HEK293 (cell line): ENCODE measurements at regions not wholly inside any gene's neighbourhood (a gene's known extent, or its start where the extent isn't known, plus 50 kb on each side); places are given as distances from the start of the nearest gene placed in this dataset.

Experiments used
- CTCF ChIA-PET: fragments of 350-600 bp; formaldehyde crosslinking; extraction: SDS; loops from one replicate; lab custom pipeline; 2021; ENCODE audit warnings: antibody characterized with exemption; lab: Yijun Ruan, JAX
- POLR2A ChIA-PET: fragments of 300-600 bp; formaldehyde crosslinking; extraction: SDS; loops from one replicate; lab custom pipeline; 2020; ENCODE audit warnings: antibody characterized with exemption, inconsistent platforms; lab: Yijun Ruan, JAX
- H3K27ac ChIP-seq: fragments of 200-500 bp; sonication (Bioruptor generic); 2 replicates; pipeline ENCODE4 v1.5.1; 2014; ENCODE audit warnings: low read depth, low read length, control low read depth, inconsistent platforms; ENCODE audit errors: extremely low read depth
- H3K36me3 ChIP-seq, 2 experiments: fragments of 200-500 bp in 1 of 2; sonication (Bioruptor generic) in 1 of 2; 1 replicate in 1 of 2; 2 replicates in 1 of 2; pipeline ENCODE4 v1.5.1; 2014 to 2017; ENCODE audit warnings: inconsistent platforms in 2 of 2, low read length in 2 of 2; ENCODE audit not compliant: control insufficient read depth in 2 of 2, insufficient read depth in 1 of 2
- H3K4me1 ChIP-seq: fragments of 200-500 bp; sonication (Bioruptor generic); 2 replicates; pipeline ENCODE4 v1.5.1; 2014; ENCODE audit warnings: mild to moderate bottlenecking, low read length, inconsistent platforms; ENCODE audit not compliant: control insufficient read depth, insufficient read depth
- H3K4me3 ChIP-seq: 2 replicates; pipeline ENCODE4 v1.5.1; 2011; ENCODE audit warnings: low read depth, mild to moderate bottlenecking, control low read depth, low read length, moderate library complexity
- H3K9me3 ChIP-seq: fragments of 200-500 bp; sonication (Bioruptor generic); 2 replicates; pipeline ENCODE4 v1.5.1; 2014; ENCODE audit warnings: low read depth, low read length, inconsistent platforms; ENCODE audit not compliant: control insufficient read depth, insufficient read depth
- ATF2 ChIP-seq: fragments of 450-650 bp; formaldehyde crosslinking; IDR thresholded peaks from 2 replicates; pipeline ENCODE4 v1.5.1; 2016; ENCODE audit warnings: missing biosample characterization, missing genetic modification characterization, low read depth
- HOXA7 ChIP-seq: sonication (generic); formaldehyde crosslinking; IDR thresholded peaks from 2 replicates; pipeline ENCODE4 v1.8.1; 2022; ENCODE audit warnings: missing genetic modification reagents, borderline replicate concordance
- KLF16 ChIP-seq: fragments of 450-650 bp; formaldehyde crosslinking; IDR thresholded peaks from 2 replicates; pipeline ENCODE4 v1.5.1; 2017; ENCODE audit warnings: missing biosample characterization, missing genetic modification characterization
- OSR2 ChIP-seq: fragments of 450-650 bp; formaldehyde crosslinking; IDR thresholded peaks from 2 replicates; pipeline ENCODE4 v1.5.1; 2016; ENCODE audit warnings: missing biosample characterization, missing genetic modification characterization
- PRDM1 ChIP-seq: fragments of 450-650 bp; formaldehyde crosslinking; IDR thresholded peaks from 2 replicates; pipeline ENCODE4; 2016; ENCODE audit warnings: missing biosample characterization, missing genetic modification characterization
- SALL2 ChIP-seq: fragments of 450-650 bp; formaldehyde crosslinking; IDR thresholded peaks from 2 replicates; pipeline ENCODE4 v1.5.0; 2017; ENCODE audit warnings: missing biosample characterization, mild to moderate bottlenecking, missing genetic modification characterization, borderline replicate concordance
- SETDB1 ChIP-seq: IDR thresholded peaks from one replicate; pipeline ENCODE4 v1.6.1; 2017; ENCODE audit warnings: mild to moderate bottlenecking, low read length, moderate library complexity, mixed read lengths; ENCODE audit not compliant: insufficient read length
- SP2 ChIP-seq: fragments of 450-650 bp; formaldehyde crosslinking; IDR thresholded peaks from 2 replicates; pipeline ENCODE4 v1.5.1; 2016; ENCODE audit warnings: missing biosample characterization, missing genetic modification characterization
- ZBTB10 ChIP-seq: fragments of 450-650 bp; formaldehyde crosslinking; IDR thresholded peaks from 2 replicates; pipeline ENCODE4 v1.5.1; 2016; ENCODE audit warnings: missing biosample characterization, missing genetic modification characterization
- ZBTB48 ChIP-seq: fragments of 450-650 bp; formaldehyde crosslinking; IDR thresholded peaks from 2 replicates; pipeline ENCODE4 v1.5.1; 2016; ENCODE audit warnings: missing biosample characterization, missing genetic modification characterization
- ZNF19 ChIP-seq: fragments of 450-650 bp; formaldehyde crosslinking; IDR thresholded peaks from 2 replicates; pipeline ENCODE4; 2016; ENCODE audit warnings: missing biosample characterization, missing genetic modification characterization, low read depth
- ZNF214 ChIP-seq: fragments of 450-650 bp; formaldehyde crosslinking; IDR thresholded peaks from 2 replicates; pipeline ENCODE4 v1.5.1; 2017; ENCODE audit warnings: missing biosample characterization, mild to moderate bottlenecking, missing genetic modification characterization, borderline replicate concordance
- ZNF324 ChIP-seq: fragments of 450-650 bp; formaldehyde crosslinking; IDR thresholded peaks from 2 replicates; pipeline ENCODE4 v1.5.1; 2016; ENCODE audit warnings: missing biosample characterization, missing genetic modification characterization
- ZNF335 ChIP-seq: fragments of 450-650 bp; formaldehyde crosslinking; conservative IDR thresholded peaks from 2 replicates; pipeline ENCODE4 v1.5.1; 2016; ENCODE audit warnings: missing biosample characterization, missing genetic modification characterization
- ZNF404 ChIP-seq: fragments of 450-650 bp; formaldehyde crosslinking; IDR thresholded peaks from 2 replicates; pipeline ENCODE4 v1.5.1; 2017; ENCODE audit warnings: missing biosample characterization, missing genetic modification characterization
- ZNF548 ChIP-seq: fragments of 450-650 bp; formaldehyde crosslinking; IDR thresholded peaks from 2 replicates; pipeline ENCODE4 v1.5.1; 2016; ENCODE audit warnings: missing biosample characterization, missing genetic modification characterization
- ZNF549 ChIP-seq: fragments of 450-650 bp; IDR thresholded peaks from 2 replicates; pipeline ENCODE4 v1.5.1; 2018; ENCODE audit warnings: missing biosample characterization, missing genetic modification characterization, mild to moderate bottlenecking, inconsistent platforms, moderate library complexity
- ZNF561 ChIP-seq: fragments of 450-650 bp; IDR thresholded peaks from 2 replicates; pipeline ENCODE4 v1.5.1; 2018; ENCODE audit warnings: missing biosample characterization, missing genetic modification characterization, borderline replicate concordance
- ZNF571 ChIP-seq: fragments of 450-650 bp; formaldehyde crosslinking; IDR thresholded peaks from 2 replicates; pipeline ENCODE4 v1.5.0; 2017; ENCODE audit warnings: missing biosample characterization, missing genetic modification characterization
- ZNF626 ChIP-seq: fragments of 450-650 bp; sonication (Bioruptor Pico); formaldehyde crosslinking; IDR thresholded peaks from 2 replicates; pipeline ENCODE4 v1.5.1; 2018; ENCODE audit warnings: missing biosample characterization, missing genetic modification characterization, inconsistent platforms
- ZNF664 ChIP-seq: fragments of 450-650 bp; formaldehyde crosslinking; IDR thresholded peaks from 2 replicates; pipeline ENCODE4 v1.5.1; 2016; ENCODE audit warnings: missing biosample characterization, missing genetic modification characterization
- ZNF701 ChIP-seq: fragments of 450-650 bp; formaldehyde crosslinking; IDR thresholded peaks from 2 replicates; pipeline ENCODE4 v1.5.1; 2016; ENCODE audit warnings: missing biosample characterization, missing genetic modification characterization
- ZNF704 ChIP-seq: fragments of 450-650 bp; formaldehyde crosslinking; IDR thresholded peaks from 2 replicates; pipeline ENCODE4 v1.5.1; 2016; ENCODE audit warnings: missing biosample characterization, missing genetic modification characterization
- ZNF747 ChIP-seq: fragments of 450-650 bp; formaldehyde crosslinking; IDR thresholded peaks from 2 replicates; pipeline ENCODE4 v1.5.1; 2016; ENCODE audit warnings: missing biosample characterization, missing genetic modification characterization
- ZNF76 ChIP-seq: fragments of 450-650 bp; formaldehyde crosslinking; IDR thresholded peaks from 2 replicates; pipeline ENCODE4; 2016; ENCODE audit warnings: low read depth, missing biosample characterization, missing genetic modification characterization, borderline replicate concordance
- ZNF776 ChIP-seq: fragments of 450-650 bp; formaldehyde crosslinking; IDR thresholded peaks from 2 replicates; pipeline ENCODE4 v1.5.0; 2017; ENCODE audit warnings: missing biosample characterization, missing genetic modification characterization, borderline replicate concordance
- ZNF777 ChIP-seq: fragments of 450-650 bp; formaldehyde crosslinking; IDR thresholded peaks from 2 replicates; pipeline ENCODE4 v1.5.1; 2017; ENCODE audit warnings: missing biosample characterization, missing genetic modification characterization, borderline replicate concordance
- ZNF791 ChIP-seq: fragments of 450-650 bp; formaldehyde crosslinking; IDR thresholded peaks from 2 replicates; pipeline ENCODE4 v1.5.1; 2016; ENCODE audit warnings: missing biosample characterization, missing genetic modification characterization

DNA sequence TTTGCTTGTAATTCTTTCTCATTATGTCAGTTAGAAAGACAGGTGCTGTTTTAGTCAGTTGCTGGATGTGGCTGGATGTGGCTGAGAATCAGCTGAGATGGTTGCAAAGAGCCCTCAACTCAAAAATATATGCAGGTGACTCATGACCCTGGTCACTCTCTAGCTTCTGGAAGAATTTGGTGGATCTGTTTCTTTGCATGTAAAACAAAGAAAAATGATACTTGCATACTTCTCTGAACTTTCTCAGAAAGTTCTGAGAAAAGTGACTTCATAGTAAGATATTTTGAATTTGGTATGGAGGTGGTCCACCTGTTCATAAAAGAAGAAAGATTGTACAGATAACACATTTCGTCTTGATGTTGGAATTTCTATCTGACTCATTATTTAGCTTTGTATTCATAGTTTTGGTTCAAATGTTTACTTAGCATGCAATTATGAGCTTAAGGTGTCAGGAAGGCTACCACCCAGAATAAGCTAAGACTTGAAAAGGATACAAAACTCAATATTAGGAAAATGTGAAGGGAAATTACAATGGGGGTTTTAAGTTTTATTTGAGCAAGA is 163.2 kb upstream of the OLIG3 start (continued):
- TF ChIP-seq ZNF664 (no peak), ZNF791 (tag by site-specific recombination) (no peak), PRDM1 (tag by site-specific recombination) (no peak), ZNF776 (tag by site-specific recombination) (no peak)

- Histone ChIP-seq H3K27ac (no peak overlapping the region), H3K36me3 (no peaks in the 10 kb centered on the region), H3K9me3 (no peaks in the 10 kb centered on the region), H3K4me1 (peaks cover 8% of the 10 kb centered on the region), H3K4me3 (no peak overlapping the region)
- CTCF ChIA-PET: interaction anchor here (0.5 to 1.6 kb wide), 5 partner anchors 12 to 599 kb away, joined by 3 to 4 read pairs (median 4); no protein-coding TSS in a partner anchor
- POLR2A ChIA-PET: no interaction called here
- TF ChIP-seq HOXA7 (CRISPR knock-in tag) (no peak), ZNF704 (no peak), OSR2 (no peak), ZNF19 (no peak), SP2 (no peak), ZNF777 (tag by site-specific recombination) (no peak)
Observed at GRCh38 chr6:137658287-137658686, 164.1 kb upstream of the OLIG3 start.

GRCh38 chr6:137659871-137660270 is 165.7 kb upstream of the OLIG3 start:
- TF ChIP-seq SALL2 (tag by site-specific recombination): no peak
- TF ChIP-seq KLF16 (tag by site-specific recombination): no peak
- TF ChIP-seq ZNF549: no peak
- no peak for TF ChIP-seq ZNF626
- TF ChIP-seq ZBTB48: no peak
- no peak for TF ChIP-seq ZNF76 (tag by site-specific recombination)
- TF ChIP-seq, all 188 proteins: peak for 0
- H3K9me3 ChIP-seq: no peaks in the 10 kb centered on the region
- no peak overlapping the region for H3K4me3 ChIP-seq
- H3K36me3 ChIP-seq: no peaks in the 10 kb centered on the region
- peaks cover 13% of the 10 kb centered on the region for H3K4me1 ChIP-seq
- ChIA-PET CTCF (interaction anchor here (0.6 to 1.6 kb wide), 4 partner anchors 8 to 616 kb away, joined by 3 to 4 read pairs (median 3); no protein-coding TSS in a partner anchor), POLR2A (no interaction called here)
- no peak overlapping the region for H3K27ac ChIP-seq

GRCh38 chr6:137660296-137660731 is 166.1 kb upstream of the OLIG3 start:
- H3K36me3 ChIP-seq: no peaks in the 10 kb centered on the region
- no peak overlapping the region for H3K4me3 ChIP-seq
- ChIA-PET POLR2A (no interaction called here), CTCF (interaction anchor here (0.6 to 1.3 kb wide), 4 partner anchors 8 to 617 kb away, joined by 3 to 4 read pairs (median 3); no protein-coding TSS in a partner anchor)
- peaks cover 14% of the 10 kb centered on the region for H3K4me1 ChIP-seq
- H3K27ac ChIP-seq: no peak overlapping the region
- TF ChIP-seq ZNF335 (tag by site-specific recombination) (no peak), ZNF214 (no peak), ZNF561 (no peak), ZNF324 (tag by site-specific recombination) (no peak), ZBTB10 (tag by site-specific recombination) (no peak), ZNF571 (tag by site-specific recombination) (no peak), SP2 (no peak), ZNF548 (tag by site-specific recombination) (no peak), ZNF747 (tag by site-specific recombination) (no peak), ZNF701 (tag by site-specific recombination) (no peak), ATF2 (tag by site-specific recombination) (no peak), SETDB1 (no peak), ZNF404 (tag by site-specific recombination) (no peak)
- H3K9me3 ChIP-seq: no peaks in the 10 kb centered on the region
